GM21515 (cell line): ENCODE measurements at regions not wholly inside any gene's neighbourhood (a gene's known extent, or its start where the extent isn't known, plus 50 kb on each side); places are given as distances from the start of the nearest gene placed in this dataset.
"Not testable (repeated sequence)": the region's sequence is repeated elsewhere in the genome, so short reads cannot be mapped to it uniquely, and the experiment has no call there.

Experiments used
- ATAC-seq: cut with Tn5 transposase; IDR thresholded peaks from one replicate; pipeline ENCODE4 v1.9.1; 2021; ENCODE audit not compliant: unreplicated experiment

- ATAC-seq: no peak
Observed at GRCh38 chr9:108264093-108264492, 591.7 kb downstream of the ACTL7B start.

- ATAC-seq: no peak
Observed at GRCh38 chr9:108262836-108263235, 593.0 kb downstream of the ACTL7B start.

- ATAC-seq: no peak
Observed at GRCh38 chr9:108259917-108260675, 595.7 kb downstream of the ACTL7B start.

DNA sequence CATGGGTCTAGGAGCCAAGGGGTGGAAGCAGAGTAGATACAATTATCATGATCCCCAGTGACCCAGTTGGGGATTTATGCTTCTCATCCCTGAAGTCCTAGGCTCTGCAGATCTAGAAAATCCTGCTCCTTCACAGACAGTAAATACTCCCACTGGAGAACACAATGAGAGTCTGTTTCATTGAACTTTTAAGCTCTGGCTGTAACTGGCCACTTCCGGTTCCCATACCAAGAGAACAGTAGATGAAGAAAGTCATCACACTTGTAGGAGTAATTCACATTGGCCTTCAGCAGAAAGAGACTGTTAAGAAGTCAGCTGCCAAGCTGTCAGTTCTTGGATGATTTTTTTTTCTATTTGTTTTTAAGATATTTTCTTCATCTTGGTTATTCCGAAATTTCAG lies 597.1 kb downstream of the ACTL7B start:
- no peak for ATAC-seq

- ATAC-seq: no peak
Observed at GRCh38 chr9:108257382-108257781, 598.4 kb downstream of the ACTL7B start.

GRCh38 chr9:108254236-108254635 lies 601.5 kb downstream of the ACTL7B start:
- ATAC-seq: no peak

GRCh38 chr9:108247391-108247790 lies 608.4 kb downstream of the ACTL7B start:
- ATAC-seq: not testable (repeated sequence)

- ATAC-seq: no peak
Observed at GRCh38 chr9:108245901-108246300, 609.9 kb downstream of the ACTL7B start.

DNA sequence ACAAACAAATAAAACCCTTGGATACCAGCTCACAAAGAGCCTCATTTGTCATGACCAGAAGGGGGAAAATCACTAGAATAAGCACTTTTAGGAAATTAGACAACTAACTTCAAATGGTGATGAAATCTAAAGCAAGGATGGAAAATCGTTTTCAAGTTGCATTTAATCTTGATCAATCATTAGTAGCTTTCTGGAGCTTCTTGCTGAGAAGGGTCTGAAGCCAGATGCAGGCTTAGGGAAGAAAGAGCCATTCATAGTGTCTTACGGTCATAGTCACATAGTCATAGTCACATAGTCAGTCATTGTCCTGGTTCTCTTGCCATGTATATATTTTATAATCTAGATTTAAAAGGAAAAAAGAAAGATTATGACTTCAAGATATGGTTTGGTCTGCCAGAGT lies 610.5 kb downstream of the ACTL7B start:
- ATAC-seq: no peak

- ATAC-seq: no peak
Observed at GRCh38 chr9:108244686-108245085, 611.1 kb downstream of the ACTL7B start.

- no peak for ATAC-seq
Observed at GRCh38 chr9:108241384-108242073, 614.3 kb downstream of the ACTL7B start.

GRCh38 chr9:108239696-108240321 lies 616.0 kb downstream of the ACTL7B start:
- ATAC-seq: no peak

- no peak for ATAC-seq
Observed at GRCh38 chr9:108235609-108236008, 620.2 kb downstream of the ACTL7B start.

- ATAC-seq: no peak
Observed at GRCh38 chr9:108234811-108235210, 621.0 kb downstream of the ACTL7B start.

DNA sequence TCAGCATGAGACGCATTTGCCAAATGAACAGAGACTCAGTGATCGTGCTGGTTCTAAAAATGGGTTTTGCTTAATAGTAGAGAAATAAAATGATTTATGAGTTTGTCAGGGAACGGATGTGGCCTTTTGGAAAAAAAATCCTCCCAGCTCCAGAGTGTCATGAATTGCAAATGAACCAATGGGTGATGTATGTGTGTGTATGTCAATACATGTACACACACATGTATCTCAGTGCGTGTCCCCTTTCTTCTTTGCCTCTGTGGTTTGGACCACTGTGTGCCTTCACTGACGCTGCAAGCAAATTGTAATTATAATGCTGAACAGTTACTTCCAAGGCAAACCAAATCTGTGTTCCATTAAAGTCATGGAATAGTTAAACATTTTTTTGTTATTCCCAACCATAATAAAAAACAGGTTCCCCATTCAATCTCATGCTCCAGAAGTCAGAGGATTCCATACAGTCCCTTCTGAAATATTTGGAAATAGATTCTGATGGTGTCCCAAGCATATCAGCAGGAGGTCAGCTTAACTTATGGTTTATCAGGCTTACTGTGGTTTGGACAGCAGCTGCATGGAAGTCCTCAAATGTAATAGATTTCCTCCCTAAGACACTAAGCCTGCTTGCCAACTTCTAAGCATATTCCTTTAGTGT lies 630.5 kb downstream of the ACTL7B start:
- ATAC-seq: no peak

DNA sequence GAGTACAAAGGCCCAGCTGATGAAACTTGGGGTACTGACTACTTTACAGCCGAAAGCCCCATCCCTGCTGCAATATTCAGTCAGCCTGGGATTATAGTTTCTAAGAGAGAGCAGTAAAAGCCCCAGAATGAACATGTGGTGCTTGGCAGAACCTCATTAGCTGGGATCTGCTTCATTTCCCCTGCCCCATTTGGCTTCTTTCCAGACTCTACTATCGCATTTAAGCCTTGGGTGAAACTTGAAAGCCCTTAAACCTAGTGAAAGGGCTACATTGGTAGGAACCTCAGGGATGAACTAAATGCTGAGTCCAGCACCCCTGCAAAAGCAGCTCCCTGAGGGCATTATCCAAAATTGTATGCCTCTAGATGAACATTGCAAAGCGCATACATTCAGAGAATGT lies 631.1 kb downstream of the ACTL7B start:
- no peak for ATAC-seq

DNA sequence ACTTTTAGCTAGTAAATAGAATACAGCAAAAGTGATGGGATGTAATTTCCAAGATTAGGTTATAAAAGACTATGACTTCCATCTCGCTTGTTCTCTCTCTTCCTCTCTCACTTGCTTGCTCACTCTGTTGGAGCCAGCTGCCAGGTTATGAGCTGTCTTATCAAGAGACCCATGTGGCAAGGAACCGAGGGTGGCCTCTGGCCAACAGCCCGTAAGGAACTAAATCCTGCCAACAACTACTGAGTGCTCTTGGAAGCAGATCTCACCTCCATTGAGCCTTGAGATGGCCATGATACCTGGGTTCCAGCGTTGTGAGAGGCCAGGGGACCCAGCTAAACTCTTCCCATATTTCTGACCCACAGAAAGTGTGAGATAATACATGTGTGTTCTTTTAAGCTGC lies 636.1 kb downstream of the ACTL7B start:
- no peak for ATAC-seq

DNA sequence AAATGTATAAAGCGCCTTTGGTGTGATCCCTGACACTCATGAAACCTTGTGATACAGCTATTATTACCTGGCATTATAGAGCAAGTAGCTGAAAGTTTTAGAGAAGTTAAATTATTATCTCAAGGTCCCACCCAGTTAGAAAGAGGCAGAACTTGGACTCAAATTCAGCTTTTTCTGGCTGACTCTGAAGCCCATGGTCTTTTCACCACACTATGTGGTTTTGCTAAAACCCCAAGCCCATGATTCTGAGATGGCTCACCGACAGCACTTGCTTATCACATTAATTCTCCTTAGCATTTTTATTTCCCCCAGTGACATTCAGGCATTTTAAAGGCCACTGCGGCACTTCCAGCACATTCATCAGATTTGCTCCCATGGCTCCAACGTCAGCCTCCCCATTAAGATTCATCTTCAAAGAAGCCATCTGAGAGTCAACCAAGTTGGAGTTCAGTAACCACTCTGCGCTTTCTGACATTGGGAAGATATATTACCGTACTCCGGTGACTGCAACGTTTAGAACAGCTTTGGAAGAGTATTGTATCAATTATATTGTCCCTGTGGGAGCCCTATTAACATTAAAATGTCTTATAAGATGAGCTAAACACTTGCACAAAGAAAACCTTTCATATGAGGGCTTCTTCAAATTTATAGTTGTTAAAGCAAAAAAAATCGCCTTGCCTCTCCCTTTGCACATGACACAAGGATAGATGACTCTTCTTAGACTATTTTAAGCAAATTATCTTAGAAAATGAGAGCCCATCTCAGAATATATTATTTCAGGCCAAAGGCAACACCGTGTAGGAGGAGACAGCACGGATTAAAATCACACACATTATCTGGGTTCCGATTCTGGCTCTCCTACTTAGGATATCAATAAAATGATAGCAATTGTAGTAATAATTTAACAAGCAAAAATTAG lies 638.1 kb downstream of the ACTL7B start:
- no peak for ATAC-seq

GRCh38 chr9:108213511-108213910 lies 642.3 kb downstream of the ACTL7B start:
- no peak for ATAC-seq

DNA sequence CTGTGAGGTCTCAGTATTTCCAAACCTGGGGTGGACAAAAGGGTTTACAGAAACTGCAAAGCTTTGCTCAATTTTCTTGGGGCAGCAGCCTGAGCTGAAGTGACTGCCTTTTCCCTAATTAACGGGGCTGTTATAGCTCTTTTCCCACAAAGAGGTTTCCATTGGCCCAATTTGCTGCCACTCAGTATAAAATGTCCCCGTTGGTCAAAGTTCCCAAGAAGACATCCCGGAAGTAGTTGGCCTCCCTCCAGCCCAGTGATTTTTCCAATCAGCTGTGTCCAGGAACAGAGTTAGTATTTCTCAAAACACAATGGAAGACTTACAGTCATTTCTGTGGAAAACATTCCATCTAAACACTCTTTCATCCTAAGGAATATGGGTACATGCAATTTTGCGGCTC lies 643.6 kb downstream of the ACTL7B start:
- ATAC-seq: no peak
